B cell (primary cell): ENCODE measurements at regions not wholly inside any gene's neighbourhood (a gene's known extent, or its start where the extent isn't known, plus 50 kb on each side); places are given as distances from the start of the nearest gene placed in this dataset.

Experiments
- ATAC-seq: fragments of 200-7000 bp; cut with Tn5 transposase; one replicate; pipeline ENCODE4 v1.10.0; 2021; ENCODE audit warnings: low read depth, mild to moderate bottlenecking, moderate number of reproducible peaks, moderate library complexity
- CTCF ChIA-PET: fragments of 350-600 bp; sonication (Branson Sonifier 250); formaldehyde crosslinking; loops from one replicate; lab custom pipeline; 2021; ENCODE audit warnings: antibody characterized with exemption, inconsistent platforms; lab: Charles Lee
- POLR2A ChIA-PET: fragments of 350-600 bp; sonication (Branson Sonifier 250); formaldehyde crosslinking; loops from one replicate; lab custom pipeline; 2021; ENCODE audit warnings: antibody characterized with exemption; lab: Charles Lee
- DNase-seq: peaks from one replicate; pipeline ENCODE4 v3.0.0; 2013
- H2AFZ ChIP-seq: 2 replicates; pipeline ENCODE4 v1.6.1; 2012; ENCODE audit warnings: mild to moderate bottlenecking, low read depth, low read length; ENCODE audit not compliant: insufficient read depth, poor library complexity, severe bottlenecking
- H3K27ac ChIP-seq, 2 donors: 1 replicate in 1 of 2; 2 replicates in 1 of 2; pipeline ENCODE4 v1.5.1; 2012 to 2013; ENCODE audit warnings: low read length in 2 of 2, mild to moderate bottlenecking in 2 of 2, moderate library complexity in 1 of 2
- H3K27me3 ChIP-seq, 4 experiments: fragments of 200-600 bp in 1 of 4; sonication (generic) in 1 of 4; replicated peaks in 1 of 4; 1 replicate in 2 of 4; 2 replicates in 2 of 4; pipeline versions ENCODE4 v1.6.1 to v1.7.0; 2013 to 2016; ENCODE audit warnings: low read length in 3 of 4, mild to moderate bottlenecking in 2 of 4, mixed read lengths in 1 of 4, moderate library complexity in 1 of 4; ENCODE audit not compliant: insufficient read depth in 4 of 4, control insufficient read depth in 3 of 4; ENCODE audit errors: control extremely low read depth in 1 of 4
- H3K36me3 ChIP-seq, 2 experiments: replicated peaks in 1 of 2; 1 replicate in 1 of 2; 2 replicates in 1 of 2; pipeline versions ENCODE4 v1.6.1 to v1.7.1; 2013; ENCODE audit warnings: low read length in 1 of 2; ENCODE audit not compliant: insufficient read depth in 2 of 2, control insufficient read depth in 1 of 2; ENCODE audit errors: control extremely low read depth in 1 of 2, extremely low read depth in 1 of 2
- H3K4me1 ChIP-seq, 2 donors: fragments of 200-600 bp in 1 of 2; sonication (generic) in 1 of 2; 1 replicate in 1 of 2; 2 replicates in 1 of 2; pipeline versions ENCODE4 v1.5.1 to v1.6.1; 2013 to 2017; ENCODE audit warnings: low read length in 2 of 2; ENCODE audit not compliant: control insufficient read depth in 2 of 2, insufficient read depth in 2 of 2
- H3K4me2 ChIP-seq: replicated peaks from 2 replicates; pipeline ENCODE3; 2012; ENCODE audit warnings: mild to moderate bottlenecking, low read depth, low read length; ENCODE audit not compliant: poor library complexity, severe bottlenecking
- H3K4me3 ChIP-seq, 5 experiments: fragments of 200-600 bp in 1 of 5; sonication (generic) in 1 of 5; 1 replicate in 3 of 5; 2 replicates in 2 of 5; pipeline versions ENCODE4 v1.5.1 to v1.7.0; 2011 to 2016; ENCODE audit warnings: low read length in 4 of 5, mild to moderate bottlenecking in 4 of 5, low read depth in 2 of 5, control low read depth in 1 of 5, moderate library complexity in 1 of 5; ENCODE audit not compliant: insufficient read depth in 1 of 5; ENCODE audit errors: control extremely low read depth in 1 of 5, extremely low read depth in 1 of 5
- H3K79me2 ChIP-seq: fragments of 200-600 bp; sonication (generic); one replicate; pipeline ENCODE4 v1.6.0; 2016; ENCODE audit warnings: low read length; ENCODE audit not compliant: control insufficient read depth, insufficient read depth
- H3K9ac ChIP-seq: fragments of 200-600 bp; sonication (generic); 2 replicates; pipeline ENCODE4 v1.6.1; 2017; ENCODE audit warnings: mild to moderate bottlenecking, low read length, moderate library complexity
- H3K9me3 ChIP-seq, 3 donors: one replicate each; pipeline versions ENCODE4 v1.6.1 to v1.7.1; 2013; ENCODE audit warnings: low read length in 2 of 3; ENCODE audit not compliant: control insufficient read depth in 2 of 3, insufficient read depth in 1 of 3; ENCODE audit errors: control extremely low read depth in 1 of 3
- H4K20me1 ChIP-seq: 2 replicates; pipeline ENCODE4 v1.6.0; 2012; ENCODE audit warnings: mild to moderate bottlenecking, low read length; ENCODE audit not compliant: insufficient read depth, control insufficient read depth, poor library complexity, severe bottlenecking
- H3K27ac Mint-ChIP-seq: one replicate; pipeline ENCODE4 v1.8.0; 2021; ENCODE audit warnings: mixed read lengths
- H3K27me3 Mint-ChIP-seq: one replicate; pipeline ENCODE4 v1.8.0; 2021; ENCODE audit warnings: mixed read lengths
- H3K4me1 Mint-ChIP-seq: one replicate; pipeline ENCODE4 v1.8.0; 2021; ENCODE audit warnings: mixed read lengths
- H3K4me3 Mint-ChIP-seq: one replicate; pipeline ENCODE4 v1.8.0; 2021; ENCODE audit warnings: mixed read lengths
- H3K9me3 Mint-ChIP-seq: one replicate; pipeline ENCODE4 v1.8.0; 2022; ENCODE audit warnings: mixed read lengths; ENCODE audit not compliant: insufficient read depth
- CTCF ChIP-seq: fragments of 200-600 bp; IDR thresholded peaks from one replicate; pipeline ENCODE4 v1.8.0; 2022; ENCODE audit warnings: antibody characterized with exemption, mild to moderate bottlenecking
- EZH2 ChIP-seq: IDR thresholded peaks from 2 replicates; pipeline ENCODE4 v1.6.1; 2012; ENCODE audit warnings: borderline replicate concordance, low read depth, mild to moderate bottlenecking, moderate library complexity, low read length; ENCODE audit not compliant: insufficient read depth, poor library complexity, severe bottlenecking
- WGBS: methylation state at CpG from one replicate; pipeline ENCODE4 v1.1.5; 2013; ENCODE audit warnings: missing lambda C conversion rate; ENCODE audit not compliant: insufficient coverage; 5-methylcytosine and 5-hydroxymethylcytosine counted together
- intact Hi-C: fragments of 100-400 bp; cut with micrococcal nuclease; formaldehyde crosslinking; loops from one replicate; pipeline ENCODE4 v1.10.0; 2022

GRCh38 chr1:232477728-232478127, 152.2 kb downstream of the SIPA1L2 start:
- H3K4me1 Mint-ChIP-seq: no peaks in the 10 kb centered on the region
- ChIA-PET CTCF (no interaction called here), POLR2A (no interaction called here)
- H2AFZ ChIP-seq: no peak overlapping the region
- no peak overlapping the region for H3K27ac ChIP-seq
- H3K27me3 ChIP-seq: no peaks in the 10 kb centered on the region
- DNase-seq (no peak), ATAC-seq (no peak)
- peaks cover 14% of the 10 kb centered on the region for H3K27me3 Mint-ChIP-seq
- H3K27ac Mint-ChIP-seq: no peak overlapping the region
- H3K4me3 Mint-ChIP-seq: no peak overlapping the region
- no peak overlapping the region for H3K4me2 ChIP-seq
- no peak overlapping the region for H3K9ac ChIP-seq
- H3K4me1 ChIP-seq: no peaks in the 10 kb centered on the region
- intact Hi-C loops: no loop called here
- H3K9me3 Mint-ChIP-seq: no peaks in the 10 kb centered on the region
- H3K4me3 ChIP-seq: no peak overlapping the region
- H3K79me2 ChIP-seq: no peaks in the 10 kb centered on the region
- no peaks in the 10 kb centered on the region for H4K20me1 ChIP-seq
- H3K9me3 ChIP-seq: no peaks in the 10 kb centered on the region
- TF ChIP-seq CTCF (no peak), EZH2 (no peak)
- WGBS: 67% methylated on average over 5 of the region's 6 CpGs
- H3K36me3 ChIP-seq: no peaks in the 10 kb centered on the region

GRCh38 chr1:232476538-232476950, 153.4 kb downstream of the SIPA1L2 start:
- no peaks in the 10 kb centered on the region for H3K79me2 ChIP-seq
- H3K9me3 Mint-ChIP-seq: no peaks in the 10 kb centered on the region
- H3K36me3 ChIP-seq: no peaks in the 10 kb centered on the region
- H4K20me1 ChIP-seq: no peaks in the 10 kb centered on the region
- TF ChIP-seq EZH2: no peak
- no peak for TF ChIP-seq CTCF
- CTCF ChIA-PET: no interaction called here
- no peak overlapping the region for H3K27ac ChIP-seq
- intact Hi-C loops: no loop called here
- peaks cover 14% of the 10 kb centered on the region for H3K27me3 Mint-ChIP-seq
- no peaks in the 10 kb centered on the region for H3K9me3 ChIP-seq
- WGBS: 57% methylated on average over 1 of the region's 2 CpGs
- no peak overlapping the region for H3K4me3 ChIP-seq
- no peaks in the 10 kb centered on the region for H3K27me3 ChIP-seq
- no peaks in the 10 kb centered on the region for H3K4me1 ChIP-seq
- H3K4me2 ChIP-seq: no peak overlapping the region
- ATAC-seq (no peak), DNase-seq (no peak)
- no peaks in the 10 kb centered on the region for H3K4me1 Mint-ChIP-seq
- no peak overlapping the region for H3K27ac Mint-ChIP-seq
- no peak overlapping the region for H2AFZ ChIP-seq
- POLR2A ChIA-PET: no interaction called here
- H3K9ac ChIP-seq: no peak overlapping the region
- H3K4me3 Mint-ChIP-seq: no peak overlapping the region
